ENCODE measurements at regions not wholly inside any gene's neighbourhood (a gene's known extent, or its start where the extent isn't known, plus 50 kb on each side); places are given as distances from the start of the nearest gene placed in this dataset.

DNA sequence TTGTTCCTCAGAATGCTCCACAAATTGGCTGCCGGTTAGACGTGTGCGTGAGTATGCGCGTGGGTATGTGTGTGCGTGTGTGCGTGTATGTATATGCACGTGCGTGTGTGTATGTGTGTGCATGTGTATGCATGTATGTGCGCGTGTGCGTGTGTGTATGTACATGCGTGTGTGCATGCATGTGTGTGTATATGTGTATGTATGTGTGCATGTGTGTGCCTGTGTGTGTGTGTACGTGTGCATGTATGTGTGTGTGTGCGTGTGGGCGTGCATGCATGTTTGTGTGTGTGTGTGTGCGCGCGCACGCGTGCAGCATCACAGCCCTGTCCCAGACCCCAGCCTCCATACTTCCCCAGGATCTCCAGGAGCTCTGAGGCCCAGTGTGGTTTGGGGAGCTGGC lies 183.1 kb upstream of the IER5L start:
- Histone ChIP-seq H3K79me2 (ENCODE audit: insufficient read depth) (no peaks in the 10 kb centered on the region), H3K4me2 (ENCODE audit: unreplicated experiment) (no peak overlapping the region), H3K9me3 (ENCODE audit: low read depth) (no peaks in the 10 kb centered on the region), H3K9me2 (ENCODE audit: insufficient read depth) (no peaks in the 10 kb centered on the region), H3F3A (ENCODE audit: insufficient read depth) (no peaks in the 10 kb centered on the region), H3K27ac (no peak overlapping the region), H3K9ac (no peak overlapping the region), H3K4me3 (no peak overlapping the region), H2AFZ (no peak overlapping the region), H3K36me3 (ENCODE audit: low read depth) (no peaks in the 10 kb centered on the region), H4K20me1 (ENCODE audit: insufficient read depth) (no peaks in the 10 kb centered on the region), H3K27me3 (replicated peaks; ENCODE audit: insufficient read depth) (no peaks in the 10 kb centered on the region), H3K4me1 (ENCODE audit: insufficient read depth) (no peaks in the 10 kb centered on the region)
- TF ChIP-seq EZH2phosphoT487 (IDR thresholded peaks at IDR 0.05; ENCODE audit: insufficient read depth, low read depth) = no peak
- TF ChIP-seq EZH2 (IDR thresholded peaks at IDR 0.05; ENCODE audit: insufficient read depth, poor library complexity, severe bottlenecking) = no peak
- 88 to 92% methylated on average over 19 to 21 of the region's 21 CpGs for WGBS, 2 experiments (ENCODE audit: low coverage in 1 of 2, low lambda C conversion rate in 2 of 2, missing lambda C conversion rate in 2 of 2)
- no peak for DNase-seq
- in situ Hi-C loops (cut with MboI) = no loop called here

DNA sequence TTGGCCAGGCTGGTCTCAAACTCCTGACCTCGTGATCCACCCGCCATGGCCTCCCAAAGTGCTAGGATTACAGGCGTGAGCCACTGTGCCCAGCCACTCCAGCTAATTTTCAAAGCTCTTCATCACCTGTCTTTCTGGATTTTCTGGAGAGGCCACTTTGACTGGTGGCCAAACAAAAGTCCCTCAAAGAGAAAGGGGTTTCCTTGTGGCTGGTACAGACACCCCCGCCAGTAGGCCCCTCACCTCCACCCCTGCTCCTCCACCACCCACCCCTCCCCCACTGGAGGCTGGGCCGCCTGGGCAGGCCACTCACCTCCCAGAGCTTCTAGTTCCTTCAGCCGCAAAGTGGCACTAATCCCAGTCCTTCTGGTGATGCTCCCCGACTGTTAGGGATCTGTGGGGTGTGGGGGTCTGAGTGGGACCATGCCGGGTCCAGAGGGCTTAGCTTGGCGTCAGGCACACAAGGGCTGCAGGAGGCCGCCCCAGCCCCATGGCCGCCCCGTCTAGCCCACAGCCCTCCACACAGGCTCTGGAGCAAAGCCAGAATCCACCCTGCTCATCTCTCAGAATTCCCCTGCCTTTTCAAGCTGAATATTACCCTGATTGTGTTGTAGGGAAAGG lies 182.0 kb upstream of the IER5L start:
- DNase-seq = no peak
- Histone ChIP-seq H3K9me3 (ENCODE audit: low read depth) (no peaks in the 10 kb centered on the region), H3K4me3 (no peak overlapping the region), H2AFZ (no peak overlapping the region), H4K20me1 (ENCODE audit: insufficient read depth) (no peaks in the 10 kb centered on the region), H3K4me2 (ENCODE audit: unreplicated experiment) (no peak overlapping the region), H3F3A (ENCODE audit: insufficient read depth) (no peaks in the 10 kb centered on the region), H3K9me2 (ENCODE audit: insufficient read depth) (no peaks in the 10 kb centered on the region), H3K4me1 (ENCODE audit: insufficient read depth) (no peaks in the 10 kb centered on the region), H3K9ac (no peak overlapping the region), H3K27ac (no peak overlapping the region), H3K36me3 (ENCODE audit: low read depth) (no peaks in the 10 kb centered on the region), H3K79me2 (ENCODE audit: insufficient read depth) (no peaks in the 10 kb centered on the region), H3K27me3 (replicated peaks; ENCODE audit: insufficient read depth) (no peaks in the 10 kb centered on the region)
- TF ChIP-seq EZH2 (IDR thresholded peaks at IDR 0.05; ENCODE audit: insufficient read depth, poor library complexity, severe bottlenecking) (no peak), EZH2phosphoT487 (IDR thresholded peaks at IDR 0.05; ENCODE audit: insufficient read depth, low read depth) (no peak)
- 57 to 66% methylated on average over 10 to 12 of the region's 12 CpGs for WGBS, 2 experiments (ENCODE audit: low coverage in 1 of 2, low lambda C conversion rate in 2 of 2, missing lambda C conversion rate in 2 of 2)
- in situ Hi-C loops (cut with MboI) = no loop called here

DNA sequence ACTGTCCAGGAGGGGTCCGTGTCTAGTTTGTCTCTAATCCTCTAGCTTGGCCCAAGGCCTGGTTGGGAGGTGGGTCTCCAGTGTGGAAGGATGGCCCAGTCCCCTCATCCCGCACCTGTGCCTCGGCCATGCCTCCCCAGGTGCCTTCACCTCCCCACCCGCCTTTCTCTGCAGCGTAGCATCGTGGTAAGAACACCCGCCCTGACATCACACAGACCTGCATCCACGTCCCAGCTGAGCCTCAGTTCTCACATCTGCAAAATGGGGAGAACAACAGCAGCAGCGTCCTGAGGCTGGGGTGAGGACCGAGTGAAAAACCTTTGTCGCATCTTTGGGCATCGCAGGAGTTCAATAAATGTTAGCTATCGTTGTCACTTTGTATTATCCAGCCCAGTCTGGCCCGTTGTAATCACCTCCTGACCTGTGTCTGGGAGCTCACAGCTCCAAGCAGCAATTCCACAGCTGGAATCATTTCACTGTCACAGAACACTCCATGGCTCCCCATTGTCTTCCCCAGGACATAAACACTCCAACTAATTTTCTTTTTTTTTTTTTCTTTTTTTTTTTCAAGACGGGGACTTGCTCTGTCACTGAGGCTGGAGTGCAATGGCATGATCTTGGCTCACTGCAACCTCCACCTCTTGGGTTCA lies 181.2 kb upstream of the IER5L start:
- H2AFZ ChIP-seq = no peak overlapping the region
- no peak overlapping the region for H3K4me3 ChIP-seq
- no peaks in the 10 kb centered on the region for H3K27me3 ChIP-seq (replicated peaks; ENCODE audit: insufficient read depth)
- no peak overlapping the region for H3K27ac ChIP-seq
- H3K4me2 ChIP-seq (ENCODE audit: unreplicated experiment) = no peak overlapping the region
- H3K9me3 ChIP-seq (ENCODE audit: low read depth) = no peaks in the 10 kb centered on the region
- no peaks in the 10 kb centered on the region for H3K9me2 ChIP-seq (ENCODE audit: insufficient read depth)
- H3K36me3 ChIP-seq (ENCODE audit: low read depth) = no peaks in the 10 kb centered on the region
- WGBS, 2 experiments (ENCODE audit: low coverage in 1 of 2, low lambda C conversion rate in 2 of 2, missing lambda C conversion rate in 2 of 2) = 82 to 83% methylated on average over 15 of the region's 15 CpGs
- H4K20me1 ChIP-seq (ENCODE audit: insufficient read depth) = no peaks in the 10 kb centered on the region
- no peaks in the 10 kb centered on the region for H3F3A ChIP-seq (ENCODE audit: insufficient read depth)
- no peak overlapping the region for H3K9ac ChIP-seq
- DNase-seq = no peak
- TF ChIP-seq EZH2 (IDR thresholded peaks at IDR 0.05; ENCODE audit: insufficient read depth, poor library complexity, severe bottlenecking) (no peak), EZH2phosphoT487 (IDR thresholded peaks at IDR 0.05; ENCODE audit: insufficient read depth, low read depth) (no peak)
- no peaks in the 10 kb centered on the region for H3K4me1 ChIP-seq (ENCODE audit: insufficient read depth)
- in situ Hi-C loops (cut with MboI) = no loop called here
- H3K79me2 ChIP-seq (ENCODE audit: insufficient read depth) = no peaks in the 10 kb centered on the region

DNA sequence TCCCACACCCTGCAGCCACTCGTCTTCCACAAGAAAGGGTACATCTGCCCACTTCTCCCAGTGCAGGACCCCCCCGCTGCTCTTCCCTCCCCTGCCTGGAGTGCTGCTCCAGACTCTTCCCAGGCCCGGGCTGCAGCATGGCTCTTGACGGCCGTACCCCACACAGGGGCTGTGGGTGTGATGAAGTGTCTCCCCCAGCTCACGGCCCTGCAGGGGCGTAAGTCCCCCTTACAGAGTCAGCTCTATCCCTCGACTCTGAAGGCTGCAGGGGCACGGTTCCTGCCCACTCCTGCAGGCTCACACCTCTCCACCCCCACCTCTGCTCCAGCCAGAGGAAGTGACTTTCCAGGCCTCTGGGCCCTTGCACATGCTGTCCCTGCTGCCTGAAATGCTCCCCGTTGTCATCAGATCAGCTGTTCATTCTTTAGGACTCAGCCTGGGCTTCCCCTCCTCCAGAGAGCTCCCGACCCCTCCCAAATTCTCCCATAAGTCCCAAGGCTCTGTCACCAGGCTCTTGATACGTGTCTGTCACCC lies 180.6 kb upstream of the IER5L start:
- H3K4me3 ChIP-seq = no peak overlapping the region
- DNase-seq = no peak
- no peaks in the 10 kb centered on the region for H3K9me2 ChIP-seq (ENCODE audit: insufficient read depth)
- 67 to 70% methylated on average over 12 of the region's 12 CpGs for WGBS, 2 experiments (ENCODE audit: low coverage in 1 of 2, low lambda C conversion rate in 2 of 2, missing lambda C conversion rate in 2 of 2)
- no peaks in the 10 kb centered on the region for H3K27me3 ChIP-seq (replicated peaks; ENCODE audit: insufficient read depth)
- in situ Hi-C loops (cut with MboI) = no loop called here
- H3K27ac ChIP-seq = no peak overlapping the region
- H3K36me3 ChIP-seq (ENCODE audit: low read depth) = no peaks in the 10 kb centered on the region
- no peaks in the 10 kb centered on the region for H3K79me2 ChIP-seq (ENCODE audit: insufficient read depth)
- no peak overlapping the region for H3K4me2 ChIP-seq (ENCODE audit: unreplicated experiment)
- TF ChIP-seq EZH2 (IDR thresholded peaks at IDR 0.05; ENCODE audit: insufficient read depth, poor library complexity, severe bottlenecking) (no peak), EZH2phosphoT487 (IDR thresholded peaks at IDR 0.05; ENCODE audit: insufficient read depth, low read depth) (no peak)
- no peaks in the 10 kb centered on the region for H4K20me1 ChIP-seq (ENCODE audit: insufficient read depth)
- no peaks in the 10 kb centered on the region for H3K9me3 ChIP-seq (ENCODE audit: low read depth)
- no peak overlapping the region for H2AFZ ChIP-seq
- H3K4me1 ChIP-seq (ENCODE audit: insufficient read depth) = no peaks in the 10 kb centered on the region
- H3K9ac ChIP-seq = no peak overlapping the region
- H3F3A ChIP-seq (ENCODE audit: insufficient read depth) = no peaks in the 10 kb centered on the region

Measured in GM23248 (cell line).